WTC11 (cell line): ENCODE measurements at regions not wholly inside any gene's neighbourhood (a gene's known extent, or its start where the extent isn't known, plus 50 kb on each side); places are given as distances from the start of the nearest gene placed in this dataset.

Experiments
- ATAC-seq: fragments of 200-7000 bp; cut with Tn5 transposase; 2 replicates; pipeline ENCODE4 v1.10.0; 2021; ENCODE audit warnings: mild to moderate bottlenecking, moderate library complexity
- CTCF ChIA-PET: fragments of 300-600 bp; sonication (Branson Sonifier 250); formaldehyde crosslinking; loops from one replicate; lab custom pipeline; 2021; ENCODE audit warnings: antibody characterized with exemption; lab: Charles Lee
- POLR2A ChIA-PET: fragments of 350-600 bp; sonication (Branson Sonifier 250); formaldehyde crosslinking; loops from one replicate; lab custom pipeline; 2021; ENCODE audit warnings: antibody characterized with exemption; lab: Charles Lee
- DNase-seq: peaks from one replicate; pipeline ENCODE4 v3.0.0; 2021; ENCODE audit warnings: low spot score
- H3K27ac Mint-ChIP-seq: 2 replicates; pipeline ENCODE4 v1.8.0; 2021; ENCODE audit warnings: mixed read lengths
- H3K27me3 Mint-ChIP-seq: 2 replicates; pipeline ENCODE4 v1.8.0; 2021; ENCODE audit warnings: low read depth, mild to moderate bottlenecking, moderate library complexity, mixed read lengths
- H3K36me3 Mint-ChIP-seq: 2 replicates; pipeline ENCODE4 v1.8.0; 2021; ENCODE audit warnings: mixed read lengths
- H3K4me1 Mint-ChIP-seq: 2 replicates; pipeline ENCODE4 v1.8.0; 2022; ENCODE audit warnings: mixed read lengths
- H3K4me3 Mint-ChIP-seq: 2 replicates; pipeline ENCODE4 v1.8.0; 2021; ENCODE audit warnings: mild to moderate bottlenecking, moderate library complexity, mixed read lengths
- H3K9me3 Mint-ChIP-seq: 2 replicates; pipeline ENCODE4 v1.8.0; 2021; ENCODE audit warnings: mixed read lengths
- ATF2 ChIP-seq: sonication (generic); formaldehyde crosslinking; IDR thresholded peaks from 2 replicates; pipeline ENCODE4 v1.8.1; 2022; ENCODE audit warnings: low read depth, missing genetic modification reagents, borderline replicate concordance
- CDX4 ChIP-seq: fragments of 250-450 bp; sonication (Bioruptor Pico); IDR thresholded peaks from 2 replicates; pipeline ENCODE4 v1.9.0; 2021; ENCODE audit warnings: moderate library complexity, mild to moderate bottlenecking, inconsistent platforms, borderline replicate concordance
- CREM ChIP-seq: sonication (generic); formaldehyde crosslinking; IDR thresholded peaks from 2 replicates; pipeline ENCODE4 v1.8.1; 2022; ENCODE audit warnings: mild to moderate bottlenecking, missing genetic modification reagents, moderate library complexity
- ERG ChIP-seq: fragments of 250-450 bp; sonication (Bioruptor Pico); IDR thresholded peaks from 2 replicates; pipeline ENCODE4 v1.8.0; 2021; ENCODE audit warnings: mild to moderate bottlenecking
- GABPB1 ChIP-seq: sonication (generic); formaldehyde crosslinking; IDR thresholded peaks from 2 replicates; pipeline ENCODE4 v1.8.1; 2023; ENCODE audit warnings: mild to moderate bottlenecking, missing genetic modification reagents
- IRF2 ChIP-seq: sonication (generic); formaldehyde crosslinking; IDR thresholded peaks from 2 replicates; pipeline ENCODE4 v1.8.0; 2022; ENCODE audit warnings: low read depth, missing genetic modification reagents, borderline replicate concordance
- JAZF1 ChIP-seq: fragments of 250-450 bp; sonication (Bioruptor Pico); IDR thresholded peaks from 2 replicates; pipeline ENCODE4 v1.9.0; 2021; ENCODE audit warnings: moderate library complexity, mild to moderate bottlenecking, inconsistent platforms
- KAT7 ChIP-seq: sonication (generic); formaldehyde crosslinking; IDR thresholded peaks from 2 replicates; pipeline ENCODE4 v1.8.1; 2023; ENCODE audit warnings: missing genetic modification reagents, mild to moderate bottlenecking, borderline replicate concordance
- NR2C2 ChIP-seq: sonication (generic); formaldehyde crosslinking; IDR thresholded peaks from 2 replicates; pipeline ENCODE4 v1.8.0; 2022; ENCODE audit warnings: mild to moderate bottlenecking, missing genetic modification reagents
- PRRX2 ChIP-seq: fragments of 250-450 bp; sonication (Bioruptor Pico); IDR thresholded peaks from 2 replicates; pipeline ENCODE4 v1.8.0; 2021; ENCODE audit warnings: mild to moderate bottlenecking
- RELA ChIP-seq: sonication (generic); formaldehyde crosslinking; IDR thresholded peaks from 2 replicates; pipeline ENCODE4 v1.8.1; 2022; ENCODE audit warnings: missing genetic modification reagents, mild to moderate bottlenecking, borderline replicate concordance
- ZNF121 ChIP-seq: sonication (generic); formaldehyde crosslinking; IDR thresholded peaks from 2 replicates; pipeline ENCODE4 v1.8.0; 2023; ENCODE audit warnings: missing genetic modification reagents
- ZNF138 ChIP-seq: sonication (generic); formaldehyde crosslinking; conservative IDR thresholded peaks from 2 replicates; pipeline ENCODE4 v1.8.1; 2022; ENCODE audit warnings: mild to moderate bottlenecking, moderate library complexity, missing genetic modification reagents
- ZNF281 ChIP-seq: sonication (generic); formaldehyde crosslinking; IDR thresholded peaks from 2 replicates; pipeline ENCODE4 v1.8.0; 2023; ENCODE audit warnings: mild to moderate bottlenecking, missing genetic modification reagents
- ZNF512 ChIP-seq: sonication (generic); formaldehyde crosslinking; IDR thresholded peaks from 2 replicates; pipeline ENCODE4 v1.8.1; 2022; ENCODE audit warnings: missing genetic modification reagents, borderline replicate concordance

- no peak for TF ChIP-seq ERG (CRISPR knock-in tag)
Measured at GRCh38 chr10:44166441-44166840, 218.5 kb downstream of the CXCL12 start (continued).

GRCh38 chr10:44164251-44164956 lies 220.5 kb downstream of the CXCL12 start:
- ChIA-PET POLR2A (no interaction called here), CTCF (no interaction called here)
- no peak for TF ChIP-seq ZNF138 (CRISPR knock-in tag)
- no peak for TF ChIP-seq NR2C2
- no peak for TF ChIP-seq GABPB1 (CRISPR knock-in tag)
- TF ChIP-seq PRRX2 (CRISPR knock-in tag) = no peak
- TF ChIP-seq ZNF121 (CRISPR knock-in tag) = no peak
- no peak for TF ChIP-seq ZNF512 (CRISPR knock-in tag)
- no peak for TF ChIP-seq ERG (CRISPR knock-in tag)
- no peak for TF ChIP-seq KAT7 (CRISPR knock-in tag)
- TF ChIP-seq ATF2 (CRISPR knock-in tag) = no peak
- no peak for TF ChIP-seq RELA (CRISPR knock-in tag)
- TF ChIP-seq CDX4 (CRISPR knock-in tag) = no peak
- no peak for TF ChIP-seq JAZF1 (CRISPR knock-in tag)
- no peak for TF ChIP-seq ZNF281 (CRISPR knock-in tag)
- no peak overlapping the region for H3K4me3 Mint-ChIP-seq
- peaks cover 3% of the 10 kb centered on the region; the same call in 1 of the 2 replicates for H3K27me3 Mint-ChIP-seq
- ATAC-seq = no peak
- H3K27ac Mint-ChIP-seq = no peak overlapping the region
- peaks cover 2% of the 10 kb centered on the region; the same call in 1 of the 2 replicates for H3K4me1 Mint-ChIP-seq
- H3K9me3 Mint-ChIP-seq = no peaks in the 10 kb centered on the region
- H3K36me3 Mint-ChIP-seq = no peaks in the 10 kb centered on the region
- DNase-seq = no peak

- Mint-ChIP-seq H3K9me3 (peaks cover 17% of the 10 kb centered on the region), H3K36me3 (peaks cover 7% of the 10 kb centered on the region; the same call in 1 of the 2 replicates), H3K27me3 (no peaks in the 10 kb centered on the region), H3K4me1 (no peaks in the 10 kb centered on the region), H3K27ac (no peak overlapping the region), H3K4me3 (no peak overlapping the region)
- DNase-seq = no peak
- TF ChIP-seq IRF2 (CRISPR knock-in tag) (no peak), CREM (no peak)
- CTCF ChIA-PET = no interaction called here
- POLR2A ChIA-PET = no interaction called here
- ATAC-seq = no peak
Measured at GRCh38 chr10:44161184-44161583, 223.7 kb downstream of the CXCL12 start.
